Prostate gland (tissue), 2 donors: ENCODE measurements at regions not wholly inside any gene's neighbourhood (a gene's known extent, or its start where the extent isn't known, plus 50 kb on each side); places are given as distances from the start of the nearest gene placed in this dataset.
A peak's percentile ranks its signal among the peaks of the same experiment; 100 is the strongest.

ENCODE experiments used
- DNase-seq: peaks from one replicate; pipeline ENCODE4 v3.0.0-alpha.2; 2019; ENCODE audit warnings: low spot score
- H3K27ac ChIP-seq, 2 donors: fragments of 200-600 bp; sonication (generic); 2 replicates each; pipeline ENCODE4 v1.5.1; 2017 to 2019
- H3K27me3 ChIP-seq: fragments of 200-600 bp; sonication (generic); replicated peaks from 2 replicates; pipeline ENCODE4 v1.5.1; 2019; ENCODE audit not compliant: insufficient read depth
- H3K36me3 ChIP-seq, 2 donors: fragments of 200-600 bp; sonication (generic); 1 replicate in 1 of 2; 2 replicates in 1 of 2; pipeline versions ENCODE4 v1.5.1 to v1.8.1; 2017 to 2019
- H3K4me1 ChIP-seq: fragments of 200-600 bp; sonication (generic); replicated peaks from 2 replicates; pipeline ENCODE4 v1.5.1; 2019
- H3K4me3 ChIP-seq, 2 donors: fragments of 200-600 bp; sonication (generic); 2 replicates each; pipeline ENCODE4 v1.5.1; 2017 to 2019
- H3K9me3 ChIP-seq: fragments of 200-600 bp; sonication (generic); 2 replicates; pipeline ENCODE4 v1.5.1; 2017
- CTCF ChIP-seq, 4 experiments: fragments of 200-600 bp in 2 of 4; fragments of 450-650 bp in 2 of 4; sonication (generic) in 2 of 4; IDR thresholded peaks; 1 replicate in 3 of 4; 2 replicates in 1 of 4; pipeline ENCODE4 v1.5.1; 2016 to 2019; ENCODE audit warnings: antibody characterized with exemption in 4 of 4, mild to moderate bottlenecking in 2 of 4, moderate library complexity in 2 of 4
- POLR2A ChIP-seq: fragments of 450-650 bp; IDR thresholded peaks from one replicate; pipeline ENCODE4 v1.6.1; 2016; ENCODE audit warnings: antibody characterized with exemption, mild to moderate bottlenecking
- POLR2AphosphoS5 ChIP-seq: sonication (generic); formaldehyde crosslinking; IDR thresholded peaks from one replicate; pipeline ENCODE4 v1.6.1; 2017; ENCODE audit warnings: antibody characterized with exemption
- WGBS: methylation state at CpG from one replicate; pipeline ENCODE4 v1.1.5; 2018; 5-methylcytosine and 5-hydroxymethylcytosine counted together
- intact Hi-C: fragments of 100-400 bp; cut with DNase I; formaldehyde crosslinking; loops from one replicate; pipeline ENCODE4 v1.14.2; 2022

GRCh38 chr19:20325151-20325550 lies 158.1 kb downstream of the ZNF486 start:
- H3K36me3 ChIP-seq, result no peaks in the 10 kb centered on the region

GRCh38 chr19:20321139-20321763 lies 154.2 kb downstream of the ZNF486 start:
- peak overlapping the region; percentile 60 to 75 for H3K27ac ChIP-seq
- peak; percentile 37 for DNase-seq
- intact Hi-C loops, result no loop called here
- no peaks in the 10 kb centered on the region for H3K36me3 ChIP-seq
- WGBS, result 51% methylated on average over 3 of the region's 3 CpGs
- no peaks in the 10 kb centered on the region for H3K9me3 ChIP-seq
- no peaks in the 10 kb centered on the region for H3K27me3 ChIP-seq
- H3K4me3 ChIP-seq, result peak overlapping the region in 1 of 2 donors; percentile 22
- TF ChIP-seq CTCF (IDR thresholded peaks at IDR 0.05) (no peak), POLR2AphosphoS5 (peak; percentile 76)
- H3K4me1 ChIP-seq, result peaks cover 8% of the 10 kb centered on the region

More at GRCh38 chr19:20325151-20325550, 158.1 kb downstream of the ZNF486 start:
- no peak overlapping the region for H3K4me3 ChIP-seq
- no peak overlapping the region for H3K27ac ChIP-seq
- no peak for DNase-seq
- H3K27me3 ChIP-seq, result no peaks in the 10 kb centered on the region
- TF ChIP-seq CTCF (IDR thresholded peaks at IDR 0.05) (no peak), POLR2AphosphoS5 (no peak), POLR2A (no peak)
- no peaks in the 10 kb centered on the region for H3K9me3 ChIP-seq
- intact Hi-C loops, result no loop called here
- H3K4me1 ChIP-seq, result peaks cover 8% of the 10 kb centered on the region

- Histone ChIP-seq H3K4me3 (peak overlapping the region in 1 of 2 donors; percentile 22), H3K27ac (peak overlapping the region; percentile 60 to 75), H3K9me3 (no peaks in the 10 kb centered on the region), H3K36me3 (no peaks in the 10 kb centered on the region), H3K27me3 (no peaks in the 10 kb centered on the region), H3K4me1 (peaks cover 8% of the 10 kb centered on the region)
- TF ChIP-seq CTCF (IDR thresholded peaks at IDR 0.05), result no peak
- TF ChIP-seq POLR2AphosphoS5, result no peak
- TF ChIP-seq POLR2A, result no peak
- WGBS, result 72% methylated on average over 1 of the region's 1 CpG
- DNase-seq, result no peak
- intact Hi-C loops, result no loop called here
Measured at GRCh38 chr19:20320191-20320590, 153.2 kb downstream of the ZNF486 start.

- Histone ChIP-seq H3K4me3 (peak overlapping the region; percentile 2 to 13), H3K9me3 (no peaks in the 10 kb centered on the region), H3K4me1 (peaks cover 8% of the 10 kb centered on the region), H3K27me3 (no peaks in the 10 kb centered on the region), H3K27ac (peak overlapping the region; percentile 60 to 75), H3K36me3 (no peaks in the 10 kb centered on the region)
- whole genome bisulfite sequencing, result 54% methylated on average over 3 of the region's 3 CpGs
- intact Hi-C loops, result no loop called here
- no peak for TF ChIP-seq CTCF (IDR thresholded peaks at IDR 0.05)
- peak; percentile 47 for TF ChIP-seq POLR2AphosphoS5
- DNase-seq, result peak; percentile 21
Measured at GRCh38 chr19:20318616-20319015, 151.6 kb downstream of the ZNF486 start.

GRCh38 chr19:20315543-20315942 lies 148.5 kb downstream of the ZNF486 start:
- H3K27ac ChIP-seq, result peak overlapping the region; percentile 24 to 75
- no peaks in the 10 kb centered on the region for H3K9me3 ChIP-seq
- 64% methylated on average over 6 of the region's 6 CpGs for WGBS
- TF ChIP-seq CTCF (IDR thresholded peaks at IDR 0.05) (no peak), POLR2AphosphoS5 (peak; percentile 28)
- H3K4me3 ChIP-seq, result no peak overlapping the region
- DNase-seq, result no peak
- intact Hi-C loops, result no loop called here
- H3K4me1 ChIP-seq, result no peaks in the 10 kb centered on the region
- H3K27me3 ChIP-seq, result no peaks in the 10 kb centered on the region
- H3K36me3 ChIP-seq, result no peaks in the 10 kb centered on the region
